Tongue (tissue), 1 donor: ENCODE measurements at regions not wholly inside any gene's neighbourhood (a gene's known extent, or its start where the extent isn't known, plus 50 kb on each side); places are given as distances from the start of the nearest gene placed in this dataset.
"Not testable (repeated sequence)": the region's sequence is repeated elsewhere in the genome, so short reads cannot be mapped to it uniquely, and the experiment has no call there.

ENCODE experiments used
- DNase-seq: peaks from one replicate; pipeline ENCODE4 v3.0.0-alpha.2; 2015

DNA sequence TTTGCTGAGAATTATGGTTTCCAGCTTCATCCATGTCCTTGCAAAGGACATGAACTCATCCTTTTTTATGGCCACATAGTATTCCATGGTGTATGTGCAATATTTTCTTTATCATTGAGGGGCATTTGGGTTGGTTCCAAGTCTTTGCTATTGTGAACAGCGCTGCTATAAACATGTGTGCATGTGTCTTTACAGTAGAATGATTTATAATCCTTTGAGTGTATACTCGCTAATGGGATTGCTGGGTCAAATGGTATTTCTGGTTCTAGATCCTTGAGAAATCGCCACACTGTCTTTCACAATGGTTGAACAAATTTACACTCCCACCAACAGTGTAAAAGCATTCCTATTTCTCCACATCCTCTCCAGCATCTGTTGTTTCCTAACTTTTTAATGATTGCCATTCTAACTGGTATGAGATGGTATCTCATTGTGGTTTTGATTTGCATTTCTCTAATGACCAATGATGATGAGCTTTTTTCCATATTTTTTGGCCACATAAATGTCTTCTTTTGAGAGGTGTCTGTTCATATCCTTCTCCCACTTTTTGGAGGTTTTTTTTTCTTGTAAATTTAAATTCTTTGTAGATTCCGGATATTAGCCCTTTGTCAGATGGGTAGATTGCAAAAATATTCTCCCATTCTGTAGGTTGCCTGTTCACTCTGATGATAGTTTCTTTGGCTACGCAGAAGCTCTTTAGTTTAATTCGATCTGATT, 180.1 kb downstream of the PLPPR4 start:
- not testable (repeated sequence) for DNase-seq

DNA sequence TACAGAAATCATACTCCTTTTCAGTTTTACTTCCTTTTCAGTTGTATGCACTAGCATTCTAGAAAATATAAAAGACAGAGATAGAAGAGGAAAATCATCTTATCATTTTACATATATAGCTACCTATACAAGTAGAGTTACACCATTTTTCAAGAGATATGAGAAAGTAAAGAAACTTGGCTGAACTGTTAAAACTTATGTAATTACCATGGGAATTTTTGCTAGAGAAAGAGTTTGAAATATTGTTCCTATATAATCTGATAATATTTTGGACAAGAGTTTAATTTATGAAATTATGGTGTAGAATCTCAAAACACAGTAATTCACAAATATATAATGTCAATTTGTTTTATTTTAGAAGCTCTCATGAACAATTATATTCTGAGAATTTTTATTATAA, 180.8 kb downstream of the PLPPR4 start:
- no peak for DNase-seq

DNA sequence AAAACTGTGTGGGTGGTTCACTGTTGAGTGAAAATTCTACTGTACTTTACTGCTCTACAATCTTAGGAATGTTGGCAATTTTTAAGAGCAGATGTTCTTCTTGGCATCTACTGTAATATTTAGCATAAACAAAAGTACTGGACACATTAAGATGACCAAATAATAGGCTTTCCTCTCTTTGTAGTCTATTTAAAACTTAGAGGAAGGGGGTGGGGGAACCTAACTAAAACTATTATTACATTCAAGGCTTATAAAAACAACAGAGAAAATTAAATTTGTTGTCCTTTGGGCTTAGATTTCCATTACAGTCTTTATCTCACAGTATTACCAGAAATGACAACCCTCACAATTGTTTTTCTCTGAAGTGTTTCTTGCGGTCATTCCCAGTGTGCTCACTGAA, 181.2 kb downstream of the PLPPR4 start:
- peak; percentile 62 for DNase-seq

- no peak for DNase-seq
Observed at GRCh38 chr1:99447721-99448120, 183.4 kb downstream of the PLPPR4 start.

DNA sequence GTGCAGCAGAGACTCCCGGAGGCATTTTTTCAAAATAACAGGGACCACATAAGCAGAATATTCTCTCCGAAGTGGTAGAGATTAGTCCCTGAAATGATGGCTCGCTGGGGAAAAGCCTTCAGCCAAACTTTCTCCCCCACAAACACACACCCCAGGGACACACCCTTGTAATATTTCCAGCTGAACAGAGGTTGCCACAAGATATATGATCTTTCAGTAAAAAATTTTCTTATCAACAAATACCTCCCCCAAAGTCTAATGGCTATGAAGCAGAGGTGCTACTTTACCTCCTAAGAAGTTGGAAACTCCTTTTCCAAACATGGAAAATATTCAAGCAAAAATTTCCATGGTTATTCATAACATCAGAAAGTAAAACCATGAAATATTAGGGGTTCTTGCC, 190.2 kb upstream of the PALMD start:
- DNase-seq, result no peak

DNA sequence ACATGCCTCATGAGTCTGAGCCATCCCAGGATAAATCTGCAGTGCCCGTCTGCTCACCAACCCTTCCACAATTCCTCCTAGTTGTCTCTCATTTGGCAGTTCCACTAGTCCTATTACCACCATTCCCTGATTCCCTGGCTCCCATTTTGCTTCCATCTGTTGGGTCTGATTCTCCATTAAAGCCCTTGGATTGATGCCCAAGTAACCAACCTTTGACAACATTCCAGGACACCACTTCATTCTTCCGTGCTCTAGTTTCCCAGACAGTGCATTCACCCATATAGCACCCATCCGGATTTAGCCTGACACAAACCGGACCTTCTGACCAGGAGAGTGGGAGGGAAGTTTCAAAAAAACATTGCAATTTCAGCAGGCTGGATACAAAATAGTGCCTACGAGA, 189.4 kb upstream of the PALMD start:
- no peak for DNase-seq

- no peak for DNase-seq
Observed at GRCh38 chr1:99457381-99458165, 188.3 kb upstream of the PALMD start.

- DNase-seq, result no peak
Observed at GRCh38 chr1:99461499-99461898, 184.4 kb upstream of the PALMD start.

- no peak for DNase-seq
Observed at GRCh38 chr1:99464738-99465137, 181.2 kb upstream of the PALMD start.

DNA sequence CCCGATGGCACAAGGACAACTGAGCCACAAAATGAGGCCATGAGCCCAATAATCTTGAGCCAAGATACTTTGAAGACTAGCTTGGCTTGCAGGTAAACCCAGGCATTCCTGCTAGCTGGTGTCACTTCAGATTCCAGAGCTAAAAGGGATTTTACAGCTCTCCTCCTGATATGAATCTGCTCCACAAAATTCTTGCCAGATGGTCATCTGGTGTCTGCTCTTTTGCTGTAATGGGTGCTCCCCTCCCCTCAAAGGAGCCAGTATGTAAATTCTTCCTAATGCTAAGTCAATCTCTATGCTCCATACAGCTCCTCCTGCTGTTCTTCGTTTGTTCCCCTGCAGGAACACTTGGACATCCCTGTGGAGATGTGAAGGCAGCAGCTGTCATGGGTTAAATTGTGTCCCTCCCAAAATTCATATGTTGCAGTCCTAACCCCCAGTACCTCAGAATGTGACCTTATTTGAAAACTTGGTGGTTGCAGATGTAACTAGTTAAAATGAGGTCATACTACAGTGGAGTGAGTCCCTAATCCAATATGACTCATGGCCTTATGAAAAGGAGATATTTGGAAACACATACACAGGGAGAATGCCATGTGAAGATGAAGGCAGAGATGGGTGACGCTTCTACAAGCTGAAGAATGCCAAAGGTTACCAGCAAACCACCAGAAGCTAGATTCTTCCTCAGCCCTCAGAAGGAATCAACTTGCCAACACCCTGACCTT, 180.6 kb upstream of the PALMD start:
- DNase-seq, result no peak

DNA sequence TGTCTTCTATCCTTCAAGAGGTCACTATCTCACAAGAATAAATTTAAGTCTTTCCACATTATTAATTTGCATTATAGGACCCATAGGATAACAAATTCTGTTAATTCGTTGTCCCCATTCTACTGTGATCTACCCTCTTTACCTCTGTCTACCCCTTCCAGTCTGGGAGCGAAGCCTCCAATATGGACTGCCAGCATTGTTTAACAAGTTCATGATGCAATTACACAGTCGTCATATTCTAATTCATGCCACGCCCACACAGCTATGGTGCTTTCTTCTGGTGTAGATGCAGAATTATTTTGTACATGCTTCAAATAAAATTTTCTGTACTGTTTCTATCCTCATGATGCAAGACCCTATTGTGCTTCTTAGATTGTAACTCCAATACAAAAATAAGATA, 178.3 kb upstream of the PALMD start:
- DNase-seq, result no peak

DNA sequence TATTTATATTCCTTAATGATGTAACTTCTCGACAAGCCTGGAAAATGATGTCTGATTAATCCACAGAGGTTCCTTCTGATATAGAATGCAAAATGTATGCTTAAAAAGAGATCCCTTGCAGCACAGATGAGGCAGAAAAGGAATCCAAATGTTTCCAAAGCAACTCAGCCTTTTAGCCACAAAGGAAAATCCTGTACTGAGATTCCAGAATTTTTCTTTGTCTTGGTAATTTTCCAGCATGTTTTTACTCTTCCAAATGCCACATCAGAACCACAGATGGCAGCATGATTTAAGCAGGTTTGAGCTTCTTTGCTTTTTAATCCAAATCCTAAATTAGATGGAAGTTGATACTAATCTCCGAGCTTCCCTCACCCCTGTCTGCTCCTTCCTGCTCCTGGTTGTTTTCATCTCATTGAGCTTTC, 176.4 kb upstream of the PALMD start:
- DNase-seq, result peak; percentile 20

GRCh38 chr1:99472893-99473292, 173.0 kb upstream of the PALMD start:
- DNase-seq, result no peak

- DNase-seq, result no peak
Observed at GRCh38 chr1:99474350-99474893, 171.5 kb upstream of the PALMD start.

- no peak for DNase-seq
Observed at GRCh38 chr1:99476058-99476457, 169.9 kb upstream of the PALMD start.

DNA sequence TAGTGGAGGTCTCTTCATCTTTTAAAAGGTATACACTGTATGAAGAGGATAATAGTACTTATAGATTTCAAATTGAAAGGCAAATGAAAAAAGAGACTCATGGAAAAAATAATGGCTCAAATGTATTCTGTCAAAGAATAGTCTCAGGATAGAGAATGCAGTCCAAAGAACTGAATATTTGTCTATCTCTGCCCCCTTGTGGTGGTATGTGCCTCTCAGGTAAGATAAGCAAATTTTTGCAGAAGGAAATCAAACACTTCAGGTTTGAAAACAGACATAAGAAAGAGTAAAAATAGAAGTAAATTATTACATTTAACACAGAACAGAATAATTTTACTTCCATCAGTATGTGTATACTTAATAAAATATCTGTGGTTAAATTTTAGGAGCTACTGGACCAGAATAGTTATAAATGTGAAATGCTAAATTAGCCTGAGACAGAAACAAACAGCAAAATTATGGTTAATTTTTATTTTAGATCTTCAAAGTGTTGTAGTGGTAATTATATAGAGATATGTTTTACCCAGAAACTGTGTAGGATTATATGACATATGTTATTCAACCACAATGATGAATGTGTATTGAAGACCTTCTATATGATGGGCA, 164.4 kb upstream of the PALMD start:
- peak; percentile 86 for DNase-seq

- no peak for DNase-seq
Observed at GRCh38 chr1:99482286-99482685, 163.6 kb upstream of the PALMD start.

DNA sequence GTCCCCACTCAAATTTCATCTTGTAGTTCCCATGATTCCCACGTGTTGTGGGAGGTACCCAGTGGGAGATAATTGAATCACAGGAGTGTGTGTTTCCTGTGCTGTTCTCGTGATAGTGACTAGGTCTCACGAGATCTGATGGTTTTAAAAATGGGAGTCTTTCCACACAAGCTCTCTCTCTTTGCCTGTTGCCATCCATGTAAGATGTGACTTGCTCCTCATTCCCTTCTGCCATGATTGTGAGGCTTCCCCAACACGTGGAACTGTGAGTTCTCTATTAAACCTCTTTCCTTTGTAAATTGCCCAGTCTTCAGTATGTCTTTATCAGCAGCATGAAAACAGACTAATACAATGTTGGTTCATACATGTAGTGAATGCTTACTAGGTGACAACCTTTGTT, 163.2 kb upstream of the PALMD start:
- no peak for DNase-seq

- DNase-seq, result no peak
Observed at GRCh38 chr1:99490031-99490430, 155.9 kb upstream of the PALMD start.

- DNase-seq, result no peak
Observed at GRCh38 chr1:99496067-99496466, 149.8 kb upstream of the PALMD start.

GRCh38 chr1:99497690-99498089, 148.2 kb upstream of the PALMD start:
- DNase-seq, result no peak

DNA sequence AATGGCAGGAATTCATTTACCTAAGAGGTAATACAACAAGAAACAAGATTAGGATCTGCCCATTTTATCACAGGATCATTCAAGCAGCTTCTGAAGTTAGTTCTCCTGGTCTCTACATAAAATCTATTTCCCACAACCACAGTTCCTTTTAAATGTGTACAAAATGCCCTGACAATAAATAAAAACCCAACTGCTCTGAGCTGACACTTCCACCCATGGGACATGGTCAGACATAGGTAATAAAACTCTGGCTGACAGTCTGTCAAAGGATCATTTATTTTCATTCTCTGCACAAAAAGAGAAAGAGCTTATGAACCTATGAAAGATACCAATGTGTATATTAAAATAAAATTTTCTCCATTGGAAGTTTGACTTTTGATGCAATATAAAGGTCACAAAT, 145.4 kb upstream of the PALMD start:
- no peak for DNase-seq

DNA sequence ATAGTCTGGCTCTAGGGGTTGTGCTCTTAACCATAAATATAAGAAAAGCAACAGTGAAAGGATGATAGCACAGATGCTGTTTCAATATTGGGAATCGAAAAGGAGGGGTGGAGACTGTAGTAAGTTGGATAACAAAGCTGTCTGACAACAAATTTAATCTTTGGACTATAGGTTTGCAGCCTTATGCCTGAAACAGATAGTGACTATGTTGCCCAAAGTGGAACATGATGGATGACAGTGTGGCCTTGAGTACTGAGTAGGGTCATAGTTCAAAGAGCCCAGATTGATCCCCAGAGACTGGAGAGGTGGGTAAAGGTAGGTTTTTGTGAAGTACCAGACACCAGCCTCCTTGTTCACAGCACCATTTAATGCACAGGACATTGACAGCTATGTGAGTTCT, 144.0 kb upstream of the PALMD start:
- no peak for DNase-seq
